Activated B cell treated with CpG ODN at 0.5 μM for 24 hours (primary cell): ENCODE measurements at regions not wholly inside any gene's neighbourhood (a gene's known extent, or its start where the extent isn't known, plus 50 kb on each side); places are given as distances from the start of the nearest gene placed in this dataset.

ENCODE experiments used
- ATAC-seq: fragments of 200-7000 bp; cut with Tn5 transposase; one replicate; pipeline ENCODE4 v1.10.0; 2021; ENCODE audit warnings: low read depth, mild to moderate bottlenecking, moderate library complexity
- CTCF ChIA-PET: fragments of 350-600 bp; sonication (Branson Sonifier 250); formaldehyde crosslinking; loops from one replicate; lab custom pipeline; 2021; ENCODE audit warnings: antibody characterized with exemption; lab: Charles Lee
- POLR2A ChIA-PET: fragments of 350-600 bp; sonication (Branson Sonifier 250); formaldehyde crosslinking; loops from one replicate; lab custom pipeline; 2021; ENCODE audit warnings: antibody characterized with exemption; lab: Charles Lee
- DNase-seq: peaks from one replicate; pipeline ENCODE4 v3.0.0; 2022
- H3K27ac Mint-ChIP-seq: one replicate; pipeline ENCODE4 v1.8.0; 2020; ENCODE audit warnings: mixed read lengths
- H3K27me3 Mint-ChIP-seq: one replicate; pipeline ENCODE4 v1.8.0; 2021; ENCODE audit warnings: mixed read lengths
- H3K36me3 Mint-ChIP-seq: one replicate; pipeline ENCODE4 v1.8.0; 2021; ENCODE audit warnings: low read depth, mixed read lengths
- H3K4me1 Mint-ChIP-seq: one replicate; pipeline ENCODE4 v1.8.0; 2021; ENCODE audit warnings: mixed read lengths
- H3K4me3 Mint-ChIP-seq: one replicate; pipeline ENCODE4 v1.8.0; 2020; ENCODE audit warnings: mild to moderate bottlenecking, mixed read lengths
- H3K9me3 Mint-ChIP-seq: one replicate; pipeline ENCODE4 v1.8.0; 2020; ENCODE audit warnings: mixed read lengths
- intact Hi-C: fragments of 100-400 bp; cut with micrococcal nuclease; formaldehyde crosslinking; loops from one replicate; pipeline ENCODE4 v1.15.1; 2024
- TF ChIP-seq, protein P1 (sequence below): fragments of 200-600 bp; IDR thresholded peaks from one replicate; pipeline ENCODE4 v1.8.0; 2022; ENCODE audit warnings: antibody characterized with exemption, mild to moderate bottlenecking

DNA sequence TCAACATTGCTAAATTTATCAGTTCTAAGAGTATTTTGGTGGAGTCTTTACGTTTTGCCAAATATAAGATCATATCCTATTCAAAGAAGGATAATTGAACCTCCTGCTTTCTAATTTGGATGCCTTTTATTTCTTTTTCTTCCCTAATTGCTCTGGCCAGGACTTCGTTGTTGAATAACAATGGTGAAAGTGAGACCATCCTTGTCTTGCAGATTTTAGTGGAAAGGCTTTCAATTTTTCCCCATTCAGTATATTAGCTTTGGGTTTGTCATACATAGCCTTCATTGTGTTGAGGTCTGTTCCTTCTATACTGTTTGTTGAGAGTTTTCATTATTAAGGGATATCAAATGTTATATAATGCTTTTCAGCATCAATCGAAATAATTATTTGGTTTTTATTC, 1974.2 kb upstream of the ACO1 start:
- ChIA-PET POLR2A (no interaction called here), CTCF (no interaction called here)
- ATAC-seq (no peak), DNase-seq (no peak)
- intact Hi-C loops: no loop called here
- TF ChIP-seq, protein P1, sequence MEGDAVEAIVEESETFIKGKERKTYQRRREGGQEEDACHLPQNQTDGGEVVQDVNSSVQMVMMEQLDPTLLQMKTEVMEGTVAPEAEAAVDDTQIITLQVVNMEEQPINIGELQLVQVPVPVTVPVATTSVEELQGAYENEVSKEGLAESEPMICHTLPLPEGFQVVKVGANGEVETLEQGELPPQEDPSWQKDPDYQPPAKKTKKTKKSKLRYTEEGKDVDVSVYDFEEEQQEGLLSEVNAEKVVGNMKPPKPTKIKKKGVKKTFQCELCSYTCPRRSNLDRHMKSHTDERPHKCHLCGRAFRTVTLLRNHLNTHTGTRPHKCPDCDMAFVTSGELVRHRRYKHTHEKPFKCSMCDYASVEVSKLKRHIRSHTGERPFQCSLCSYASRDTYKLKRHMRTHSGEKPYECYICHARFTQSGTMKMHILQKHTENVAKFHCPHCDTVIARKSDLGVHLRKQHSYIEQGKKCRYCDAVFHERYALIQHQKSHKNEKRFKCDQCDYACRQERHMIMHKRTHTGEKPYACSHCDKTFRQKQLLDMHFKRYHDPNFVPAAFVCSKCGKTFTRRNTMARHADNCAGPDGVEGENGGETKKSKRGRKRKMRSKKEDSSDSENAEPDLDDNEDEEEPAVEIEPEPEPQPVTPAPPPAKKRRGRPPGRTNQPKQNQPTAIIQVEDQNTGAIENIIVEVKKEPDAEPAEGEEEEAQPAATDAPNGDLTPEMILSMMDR: no peak
- H3K4me3 Mint-ChIP-seq: no peak overlapping the region
- no peaks in the 10 kb centered on the region for H3K27me3 Mint-ChIP-seq
- peaks cover 23% of the 10 kb centered on the region for H3K9me3 Mint-ChIP-seq
- no peaks in the 10 kb centered on the region for H3K4me1 Mint-ChIP-seq
- no peak overlapping the region for H3K27ac Mint-ChIP-seq
- no peaks in the 10 kb centered on the region for H3K36me3 Mint-ChIP-seq

- intact Hi-C loops: no loop called here
- no peaks in the 10 kb centered on the region for H3K27me3 Mint-ChIP-seq
- TF ChIP-seq, protein P1: no peak
- H3K4me3 Mint-ChIP-seq: no peak overlapping the region
- no peaks in the 10 kb centered on the region for H3K4me1 Mint-ChIP-seq
- no peak overlapping the region for H3K27ac Mint-ChIP-seq
- CTCF ChIA-PET: no interaction called here
- no peak for ATAC-seq
- no peaks in the 10 kb centered on the region for H3K36me3 Mint-ChIP-seq
- POLR2A ChIA-PET: no interaction called here
- no peak for DNase-seq
- peaks cover 23% of the 10 kb centered on the region for H3K9me3 Mint-ChIP-seq
Observed at GRCh38 chr9:30411571-30411970, 1972.9 kb upstream of the ACO1 start.

GRCh38 chr9:30459156-30459555, 1925.3 kb upstream of the ACO1 start:
- Mint-ChIP-seq H3K9me3 (peaks cover 4% of the 10 kb centered on the region), H3K27me3 (no peaks in the 10 kb centered on the region), H3K36me3 (no peaks in the 10 kb centered on the region), H3K4me1 (no peaks in the 10 kb centered on the region), H3K4me3 (no peak overlapping the region), H3K27ac (no peak overlapping the region)
- intact Hi-C loops: no loop called here
- ChIA-PET CTCF (no interaction called here), POLR2A (no interaction called here)
- TF ChIP-seq, protein P1: no peak
- ATAC-seq: no peak
- DNase-seq: no peak

- H3K4me3 Mint-ChIP-seq: no peak overlapping the region
- intact Hi-C loops: no loop called here
- no peak for DNase-seq
- H3K27ac Mint-ChIP-seq: no peak overlapping the region
- ChIA-PET POLR2A (no interaction called here), CTCF (no interaction called here)
- H3K4me1 Mint-ChIP-seq: no peaks in the 10 kb centered on the region
- ATAC-seq: no peak
- peaks cover 5% of the 10 kb centered on the region for H3K9me3 Mint-ChIP-seq
- TF ChIP-seq, protein P1: no peak
- H3K36me3 Mint-ChIP-seq: no peaks in the 10 kb centered on the region
- H3K27me3 Mint-ChIP-seq: no peaks in the 10 kb centered on the region
Observed at GRCh38 chr9:30476826-30477225, 1907.6 kb upstream of the ACO1 start.

DNA sequence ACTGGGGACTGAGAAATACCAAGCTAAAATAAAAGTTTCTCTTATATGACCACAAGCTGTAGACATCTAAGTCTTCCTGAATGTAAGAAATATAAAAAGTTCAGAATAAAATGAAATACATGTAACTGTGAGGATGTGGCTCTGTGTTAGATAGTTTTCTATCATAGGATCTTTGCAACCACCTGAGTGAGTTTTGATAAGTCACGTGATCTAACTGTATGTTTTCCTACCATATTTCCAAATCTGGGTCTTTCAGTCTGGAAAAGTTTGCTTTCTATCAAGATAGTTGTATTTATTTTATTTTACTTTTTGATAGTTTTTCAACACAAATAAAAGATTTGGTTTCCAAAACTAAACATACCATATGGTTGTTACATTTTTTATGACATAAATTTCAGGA, 1905.8 kb upstream of the ACO1 start:
- TF ChIP-seq, protein P1: no peak
- intact Hi-C loops: no loop called here
- POLR2A ChIA-PET: no interaction called here

More for the DNA sequence above, 1905.8 kb upstream of the ACO1 start:
- DNase-seq: no peak
- Mint-ChIP-seq H3K36me3 (no peaks in the 10 kb centered on the region), H3K4me1 (no peaks in the 10 kb centered on the region), H3K9me3 (peaks cover 4% of the 10 kb centered on the region), H3K4me3 (no peak overlapping the region), H3K27ac (no peak overlapping the region), H3K27me3 (no peaks in the 10 kb centered on the region)
- ATAC-seq: no peak
- CTCF ChIA-PET: no interaction called here
